ENCODE measurements at regions not wholly inside any gene's neighbourhood (a gene's known extent, or its start where the extent isn't known, plus 50 kb on each side); places are given as distances from the start of the nearest gene placed in this dataset.

- DNase-seq, result no peak
These were observed 230.0 kb upstream of the MCTP2 start for GRCh38 chr15:94001255-94001801.

GRCh38 chr15:94000606-94001005 lies 230.8 kb upstream of the MCTP2 start:
- DNase-seq, result no peak

GRCh38 chr15:93997071-93997658 lies 234.2 kb upstream of the MCTP2 start:
- no peak for DNase-seq

- no peak for DNase-seq
These were observed 241.8 kb upstream of the MCTP2 start for GRCh38 chr15:93989440-93989998.

GRCh38 chr15:93987068-93987467 lies 244.3 kb upstream of the MCTP2 start:
- DNase-seq, result no peak

- no peak for DNase-seq
These were observed 244.9 kb upstream of the MCTP2 start for GRCh38 chr15:93986400-93986984.

GRCh38 chr15:93985925-93986324 lies 245.4 kb upstream of the MCTP2 start:
- no peak for DNase-seq

- no peak for DNase-seq
These were observed 246.2 kb upstream of the MCTP2 start for GRCh38 chr15:93985176-93985575.

- no peak for DNase-seq
These were observed 247.8 kb upstream of the MCTP2 start for GRCh38 chr15:93983526-93983925.

- DNase-seq, result no peak
These were observed 249.1 kb upstream of the MCTP2 start for GRCh38 chr15:93982226-93982727.

GRCh38 chr15:93981706-93982105 lies 249.7 kb upstream of the MCTP2 start:
- no peak for DNase-seq

GRCh38 chr15:93980261-93980911 lies 251.0 kb upstream of the MCTP2 start:
- no peak for DNase-seq

GRCh38 chr15:93974804-93975481 lies 256.4 kb upstream of the MCTP2 start:
- no peak for DNase-seq

- no peak for DNase-seq
These were observed 258.1 kb upstream of the MCTP2 start for GRCh38 chr15:93973287-93973686.

GRCh38 chr15:93968773-93969172 lies 262.6 kb upstream of the MCTP2 start:
- no peak for DNase-seq

GRCh38 chr15:93965304-93965908 lies 266.0 kb upstream of the MCTP2 start:
- DNase-seq, result no peak

- no peak for DNase-seq
These were observed 276.3 kb upstream of the MCTP2 start for GRCh38 chr15:93954985-93955571.

- DNase-seq, result no peak
These were observed 282.6 kb upstream of the MCTP2 start for GRCh38 chr15:93948726-93949125.

GRCh38 chr15:93943586-93943985 lies 287.8 kb upstream of the MCTP2 start:
- DNase-seq, result no peak

- DNase-seq, result no peak
These were observed 289.1 kb upstream of the MCTP2 start for GRCh38 chr15:93942269-93942694.

- no peak for DNase-seq
These were observed 289.7 kb upstream of the MCTP2 start for GRCh38 chr15:93941697-93942096.

- DNase-seq, result no peak
These were observed 291.1 kb upstream of the MCTP2 start for GRCh38 chr15:93940226-93940625.
